ENCODE measurements at regions not wholly inside any gene's neighbourhood (a gene's known extent, or its start where the extent isn't known, plus 50 kb on each side); places are given as distances from the start of the nearest gene placed in this dataset.
"Not testable (repeated sequence)": the region's sequence is repeated elsewhere in the genome, so short reads cannot be mapped to it uniquely, and the experiment has no call there.

DNA sequence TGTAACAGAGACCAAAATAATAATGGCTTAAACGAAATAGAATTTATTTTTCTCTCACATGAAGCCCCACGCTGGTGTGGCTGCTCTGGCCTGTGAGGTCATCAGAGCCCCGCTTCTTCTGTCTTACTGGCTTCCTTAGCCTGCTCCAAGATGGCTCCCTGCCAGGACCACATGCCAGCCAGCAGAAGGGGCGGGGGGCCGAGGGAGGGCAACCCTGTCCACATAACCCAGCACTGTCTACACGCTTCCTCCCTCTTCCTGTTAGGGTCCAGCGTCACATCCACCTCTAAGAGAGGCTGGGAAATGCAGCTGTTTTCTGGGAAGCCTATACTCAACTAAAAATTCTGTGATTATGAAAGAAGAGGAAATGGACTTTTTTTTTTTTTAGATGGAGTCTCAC, 107.9 kb upstream of the DLG1 start:
- H3K4me3 ChIP-seq (ENCODE audit: insufficient read depth, low read depth, low read length), result no peak overlapping the region
- peak; percentile 23 for DNase-seq
- no peaks in the 10 kb centered on the region for H3K36me3 ChIP-seq (replicated peaks; ENCODE audit: control insufficient read depth, insufficient read depth, low read length)
- no peaks in the 10 kb centered on the region for H3K27me3 ChIP-seq (ENCODE audit: control insufficient read depth, insufficient read depth, low read length)

DNA sequence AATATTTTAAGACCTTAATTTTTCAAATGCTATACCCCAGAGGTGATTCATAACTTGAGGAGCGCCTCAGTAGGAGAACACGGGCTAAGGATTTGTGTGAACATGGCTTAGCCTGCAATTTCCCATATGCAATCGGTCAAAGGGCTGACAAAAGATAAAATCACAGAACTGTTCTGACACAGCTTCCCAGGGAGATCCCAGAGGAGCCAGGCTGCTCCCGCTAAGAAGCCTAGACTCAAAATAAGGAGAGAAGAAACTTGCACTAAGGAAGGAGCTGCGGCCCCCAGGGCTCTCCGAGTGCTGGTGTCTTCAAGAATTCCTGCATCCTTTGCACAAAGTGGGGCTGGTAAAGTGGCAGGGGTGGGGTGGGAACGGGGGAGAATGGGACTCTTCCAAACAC, 106.3 kb upstream of the DLG1 start:
- peak; percentile 18 for DNase-seq
- H3K27me3 ChIP-seq (ENCODE audit: control insufficient read depth, insufficient read depth, low read length), result no peaks in the 10 kb centered on the region
- no peaks in the 10 kb centered on the region for H3K36me3 ChIP-seq (replicated peaks; ENCODE audit: control insufficient read depth, insufficient read depth, low read length)
- H3K4me3 ChIP-seq (ENCODE audit: insufficient read depth, low read depth, low read length), result no peak overlapping the region

DNA sequence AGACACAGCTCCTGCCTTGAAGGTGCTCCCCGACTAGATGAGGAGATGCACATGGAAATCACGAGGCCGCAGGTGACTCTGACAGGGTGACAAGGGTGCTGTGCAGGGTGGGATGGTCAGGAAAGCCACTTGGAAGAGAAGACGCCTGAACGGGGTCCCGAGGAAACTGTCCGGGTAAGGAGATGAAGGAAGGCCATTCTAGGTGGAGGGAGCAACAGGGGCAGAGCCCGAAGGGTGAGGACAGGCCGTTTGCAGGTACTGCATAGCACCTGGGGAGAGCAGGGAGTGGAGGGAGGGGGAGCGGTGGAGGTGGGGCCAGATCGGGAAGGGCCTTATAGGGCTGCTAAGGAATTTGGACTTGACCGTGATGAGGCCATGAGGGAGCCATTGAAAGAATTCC, 105.6 kb upstream of the DLG1 start:
- DNase-seq, result peak; percentile 38
- no peaks in the 10 kb centered on the region for H3K36me3 ChIP-seq (replicated peaks; ENCODE audit: control insufficient read depth, insufficient read depth, low read length)
- H3K4me3 ChIP-seq (ENCODE audit: insufficient read depth, low read depth, low read length), result no peak overlapping the region
- no peaks in the 10 kb centered on the region for H3K27me3 ChIP-seq (ENCODE audit: control insufficient read depth, insufficient read depth, low read length)

DNA sequence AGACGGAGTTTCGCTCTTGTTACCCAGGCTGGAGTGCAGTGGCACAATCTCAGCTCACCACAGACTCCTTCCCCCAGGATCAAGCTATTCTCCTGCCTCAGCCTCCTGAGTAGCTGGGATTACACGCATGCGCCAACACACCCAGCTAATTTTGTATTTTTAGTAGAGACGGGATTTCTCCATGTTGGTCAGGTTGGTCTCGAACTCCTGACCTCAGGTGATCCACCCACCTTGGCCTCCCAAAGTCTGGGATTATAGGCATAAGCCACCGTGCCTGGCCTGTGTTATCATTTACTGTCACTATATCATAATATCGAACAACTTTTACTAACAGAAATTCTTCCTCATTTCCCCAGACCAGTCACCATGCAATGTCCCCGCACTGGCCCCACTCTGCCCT, 104.0 kb upstream of the DLG1 start:
- H3K27me3 ChIP-seq (ENCODE audit: control insufficient read depth, insufficient read depth, low read length); H3K36me3 ChIP-seq (replicated peaks; ENCODE audit: control insufficient read depth, insufficient read depth, low read length); H3K4me3 ChIP-seq (ENCODE audit: insufficient read depth, low read depth, low read length); DNase-seq: not testable (repeated sequence)

DNA sequence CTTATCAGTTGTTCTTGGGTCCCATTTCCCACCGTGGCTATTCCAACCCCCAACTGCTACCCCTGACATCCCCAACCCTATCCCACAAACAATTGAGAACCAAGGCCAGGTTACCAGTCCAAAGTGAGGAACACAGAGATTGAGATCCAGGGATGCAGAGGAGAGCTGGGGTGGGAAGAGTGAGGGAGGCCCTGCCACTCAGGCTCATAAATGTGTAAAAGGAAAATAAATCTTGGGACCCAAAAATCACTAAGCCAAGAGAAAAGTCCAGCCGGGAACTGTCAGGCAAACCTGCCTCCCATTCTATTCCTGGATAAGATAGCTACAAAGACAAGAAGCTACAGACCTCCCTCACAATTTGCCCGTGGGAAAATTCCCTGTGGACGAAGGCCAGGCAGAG, 101.1 kb upstream of the DLG1 start:
- peak; percentile 4 for DNase-seq
- Histone ChIP-seq H3K4me3 (ENCODE audit: insufficient read depth, low read depth, low read length) (no peak overlapping the region), H3K36me3 (replicated peaks; ENCODE audit: control insufficient read depth, insufficient read depth, low read length) (no peaks in the 10 kb centered on the region; the same call in 1 of the 2 replicates), H3K27me3 (ENCODE audit: control insufficient read depth, insufficient read depth, low read length) (no peaks in the 10 kb centered on the region)

DNA sequence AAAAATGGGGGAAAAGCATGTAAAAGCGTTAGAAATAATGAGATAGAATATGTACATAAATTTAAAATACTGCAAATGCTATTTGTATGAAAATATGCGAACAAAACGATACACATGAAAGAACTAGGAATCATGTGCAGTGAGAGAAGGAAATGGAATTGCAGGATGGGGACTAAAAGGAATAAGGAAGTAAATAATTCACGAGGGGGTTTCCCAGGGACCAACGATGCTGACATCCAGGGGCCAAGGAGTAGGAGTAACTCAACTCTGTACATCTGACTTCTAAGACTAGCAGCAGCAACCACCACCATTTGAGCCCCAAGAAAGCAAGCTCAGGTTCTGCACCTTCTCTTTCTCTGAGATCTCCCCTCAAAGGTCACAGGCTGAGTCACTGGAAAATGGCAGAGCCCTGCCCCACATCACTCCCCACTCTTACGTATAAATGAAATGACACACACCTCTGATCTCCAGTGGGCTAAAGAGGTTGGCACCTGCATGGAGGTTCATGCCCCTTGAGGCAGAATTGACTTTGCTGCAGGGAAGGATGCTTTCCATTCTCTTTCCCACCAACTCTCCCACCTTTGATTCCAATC, 100.0 kb upstream of the DLG1 start:
- peak; percentile 5 for DNase-seq
- Histone ChIP-seq H3K36me3 (replicated peaks; ENCODE audit: control insufficient read depth, insufficient read depth, low read length) (no peaks in the 10 kb centered on the region; the same call in 1 of the 2 replicates), H3K27me3 (ENCODE audit: control insufficient read depth, insufficient read depth, low read length) (no peaks in the 10 kb centered on the region), H3K4me3 (ENCODE audit: insufficient read depth, low read depth, low read length) (no peak overlapping the region)

DNA sequence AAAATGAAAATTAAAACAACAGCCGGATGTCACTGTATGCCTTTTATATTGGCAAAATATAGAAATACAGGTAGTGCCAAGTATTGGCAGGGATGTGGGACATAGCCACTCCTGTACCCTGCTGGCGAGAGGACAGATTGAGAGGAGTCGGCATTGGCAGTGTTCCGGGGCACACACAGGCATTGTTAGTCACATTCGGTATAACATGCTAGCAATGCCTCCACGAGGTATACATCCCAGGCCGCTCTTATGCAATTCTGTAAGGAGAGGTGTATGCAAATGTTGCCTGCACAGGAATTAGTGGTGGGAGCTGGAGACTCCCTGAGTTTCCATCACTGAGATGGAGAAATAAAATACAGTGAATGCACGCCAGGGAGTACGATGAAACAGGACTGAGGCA, 99.4 kb upstream of the DLG1 start:
- H3K27me3 ChIP-seq (ENCODE audit: control insufficient read depth, insufficient read depth, low read length), result no peaks in the 10 kb centered on the region
- H3K4me3 ChIP-seq (ENCODE audit: insufficient read depth, low read depth, low read length), result no peak overlapping the region
- DNase-seq, result peak; percentile 15
- H3K36me3 ChIP-seq (replicated peaks; ENCODE audit: control insufficient read depth, insufficient read depth, low read length), result no peaks in the 10 kb centered on the region; the same call in 1 of the 2 replicates

DNA sequence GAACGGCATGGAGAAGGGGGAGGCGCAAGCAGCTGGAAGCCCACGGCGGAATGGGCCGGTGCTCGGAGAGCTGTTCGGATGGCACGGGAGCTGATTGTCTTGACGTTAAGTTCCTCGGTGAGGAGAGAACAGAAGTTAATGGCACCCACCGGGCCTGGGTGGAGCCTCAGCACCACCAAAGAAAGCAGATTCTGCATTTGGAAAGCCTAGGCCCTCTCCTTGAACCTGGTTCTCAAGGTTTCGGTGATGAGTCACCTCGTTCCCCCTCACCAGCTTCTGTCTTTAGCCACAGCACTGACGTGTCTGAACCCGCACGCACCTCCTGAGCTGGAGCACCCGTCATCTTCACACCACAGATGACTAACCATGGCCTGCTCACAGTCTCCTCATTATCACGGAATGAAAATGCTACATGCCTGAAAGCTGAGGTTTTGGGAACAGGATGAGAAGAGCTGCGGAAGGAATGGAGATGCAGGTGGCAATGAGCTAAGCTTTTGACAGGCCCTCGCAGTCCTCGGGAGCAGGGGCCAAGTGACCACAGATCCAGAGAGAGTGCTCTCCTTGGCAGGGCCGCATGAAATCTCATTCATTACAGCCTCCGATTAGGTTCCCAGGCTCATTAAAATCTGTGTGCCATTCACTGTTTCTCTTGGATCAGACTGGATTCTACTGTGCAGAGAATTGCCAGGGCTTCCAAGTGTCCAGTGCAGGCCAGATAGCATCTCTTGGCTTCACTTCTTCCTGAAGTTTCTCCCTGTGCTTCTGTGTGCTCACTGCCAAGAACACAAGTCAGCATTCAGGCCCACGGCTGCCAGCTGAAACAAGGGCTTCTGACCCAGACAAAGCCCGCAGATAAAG, 96.3 kb upstream of the DLG1 start:
- no peaks in the 10 kb centered on the region for H3K27me3 ChIP-seq (ENCODE audit: control insufficient read depth, insufficient read depth, low read length)
- H3K36me3 ChIP-seq (replicated peaks; ENCODE audit: control insufficient read depth, insufficient read depth, low read length), result no peaks in the 10 kb centered on the region; the same call in 1 of the 2 replicates
- peak; percentile 8 for DNase-seq
- no peak overlapping the region for H3K4me3 ChIP-seq (ENCODE audit: insufficient read depth, low read depth, low read length)

DNA sequence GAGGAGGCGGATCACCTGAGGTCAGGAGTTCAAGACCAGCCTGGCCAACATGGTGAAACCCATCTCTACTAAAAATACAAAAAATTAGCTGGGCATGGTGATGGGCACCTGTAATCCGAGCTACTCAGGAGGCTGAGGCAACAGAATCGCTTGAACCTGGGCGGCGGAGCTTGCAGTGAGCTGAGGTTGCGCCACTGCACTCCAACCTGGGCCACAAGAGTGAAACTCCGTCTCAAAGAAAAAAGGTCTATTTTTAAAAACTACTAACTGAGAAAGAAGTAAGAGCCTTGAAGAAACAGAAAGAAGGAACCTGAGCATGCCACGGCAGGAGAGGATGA, 95.7 kb upstream of the DLG1 start:
- not testable (repeated sequence) for H3K4me3 ChIP-seq (ENCODE audit: insufficient read depth, low read depth, low read length); H3K27me3 ChIP-seq (ENCODE audit: control insufficient read depth, insufficient read depth, low read length); DNase-seq; H3K36me3 ChIP-seq (replicated peaks; ENCODE audit: control insufficient read depth, insufficient read depth, low read length)

DNA sequence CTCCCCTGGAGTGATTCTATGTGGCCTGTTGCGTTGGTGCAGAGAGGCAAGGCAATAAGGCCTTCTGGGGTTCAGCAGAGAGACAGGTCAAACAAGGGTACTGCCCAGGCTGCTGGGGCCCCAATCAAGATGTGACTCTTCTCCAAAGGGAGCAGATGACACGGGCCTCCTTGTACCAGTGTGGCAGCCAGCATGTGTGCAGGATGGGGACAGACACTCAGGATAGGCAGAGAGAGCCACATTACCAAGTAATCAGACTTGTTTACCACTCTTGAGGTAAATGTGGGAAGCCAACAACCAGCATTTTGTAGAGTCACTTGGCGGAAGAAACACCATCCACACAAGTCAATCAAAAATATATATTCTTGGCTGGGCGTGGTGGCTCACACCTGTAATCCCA, 95.3 kb upstream of the DLG1 start:
- no peak for DNase-seq
- no peaks in the 10 kb centered on the region for H3K27me3 ChIP-seq (ENCODE audit: control insufficient read depth, insufficient read depth, low read length)
- no peak overlapping the region for H3K4me3 ChIP-seq (ENCODE audit: insufficient read depth, low read depth, low read length)

DNA sequence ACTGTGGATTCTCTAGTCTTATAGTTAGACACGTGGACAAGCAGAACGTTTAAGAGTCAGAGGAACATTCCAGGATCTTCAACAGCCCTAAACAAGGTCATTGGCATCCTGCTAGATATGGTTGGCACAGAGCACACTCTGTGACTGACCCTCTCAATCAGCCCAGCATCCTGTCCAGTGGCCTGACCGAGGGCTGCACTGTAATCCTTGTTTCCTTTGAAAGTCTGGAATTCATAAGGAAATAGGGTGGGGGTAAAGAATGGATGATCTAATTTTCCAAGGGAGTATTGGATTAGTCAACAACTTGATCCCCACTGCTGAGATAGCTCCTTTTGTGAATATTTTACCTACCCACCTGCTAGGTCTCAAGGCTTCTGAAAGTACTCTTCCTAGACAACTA, 94.5 kb upstream of the DLG1 start:
- peak; percentile 0 for DNase-seq
- Histone ChIP-seq H3K36me3 (replicated peaks; ENCODE audit: control insufficient read depth, insufficient read depth, low read length) (no peaks in the 10 kb centered on the region; the same call in 1 of the 2 replicates), H3K27me3 (ENCODE audit: control insufficient read depth, insufficient read depth, low read length) (no peaks in the 10 kb centered on the region), H3K4me3 (ENCODE audit: insufficient read depth, low read depth, low read length) (no peak overlapping the region)

More for the DNA sequence above, 95.3 kb upstream of the DLG1 start:
- no peaks in the 10 kb centered on the region; the same call in 1 of the 2 replicates for H3K36me3 ChIP-seq (replicated peaks; ENCODE audit: control insufficient read depth, insufficient read depth, low read length)

DNA sequence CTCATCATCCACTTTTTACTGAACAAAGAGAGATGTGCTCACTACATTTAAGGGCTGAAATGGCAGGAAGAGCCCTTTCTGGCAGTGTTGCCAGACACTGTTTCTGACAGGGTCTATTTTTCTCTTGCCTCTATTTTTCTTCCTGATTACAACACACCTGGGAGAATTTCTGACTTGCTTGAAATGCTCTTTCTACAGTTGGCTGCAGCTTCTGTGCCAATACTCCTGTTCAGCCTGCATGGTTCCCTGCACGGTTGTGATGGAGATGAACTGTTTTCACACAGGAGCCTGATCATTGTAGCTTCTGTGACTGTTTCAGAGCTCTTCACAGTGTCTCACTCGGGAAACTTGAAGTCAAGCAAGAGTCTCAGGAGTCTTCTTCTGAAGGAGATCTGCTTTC, 83.0 kb upstream of the DLG1 start:
- Histone ChIP-seq H3K4me3 (ENCODE audit: insufficient read depth, low read depth, low read length) (no peak overlapping the region), H3K27me3 (ENCODE audit: control insufficient read depth, insufficient read depth, low read length) (no peaks in the 10 kb centered on the region), H3K36me3 (replicated peaks; ENCODE audit: control insufficient read depth, insufficient read depth, low read length) (no peaks in the 10 kb centered on the region)
- peak; percentile 1 for DNase-seq

DNA sequence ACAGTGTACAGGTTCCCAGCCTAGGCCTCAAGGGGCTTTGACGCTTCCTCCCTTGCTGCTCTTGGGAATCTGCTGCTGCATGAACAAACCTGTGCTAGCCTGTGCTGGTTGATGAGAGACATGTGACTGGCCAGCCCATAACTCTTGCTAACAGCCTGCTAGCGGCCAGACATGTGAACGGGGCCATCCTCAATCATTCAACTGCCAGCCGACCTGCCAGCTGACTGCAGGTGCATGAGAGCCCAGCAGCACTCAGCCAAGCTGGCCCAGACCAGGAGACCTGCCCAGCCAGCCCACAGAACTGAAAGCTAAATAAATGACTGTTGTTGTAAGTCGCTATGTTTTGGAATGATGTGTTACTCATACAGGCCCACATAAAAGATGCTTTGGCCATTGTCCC, 82.4 kb upstream of the DLG1 start:
- DNase-seq, result peak; percentile 3
- H3K27me3 ChIP-seq (ENCODE audit: control insufficient read depth, insufficient read depth, low read length), result no peaks in the 10 kb centered on the region

DNA sequence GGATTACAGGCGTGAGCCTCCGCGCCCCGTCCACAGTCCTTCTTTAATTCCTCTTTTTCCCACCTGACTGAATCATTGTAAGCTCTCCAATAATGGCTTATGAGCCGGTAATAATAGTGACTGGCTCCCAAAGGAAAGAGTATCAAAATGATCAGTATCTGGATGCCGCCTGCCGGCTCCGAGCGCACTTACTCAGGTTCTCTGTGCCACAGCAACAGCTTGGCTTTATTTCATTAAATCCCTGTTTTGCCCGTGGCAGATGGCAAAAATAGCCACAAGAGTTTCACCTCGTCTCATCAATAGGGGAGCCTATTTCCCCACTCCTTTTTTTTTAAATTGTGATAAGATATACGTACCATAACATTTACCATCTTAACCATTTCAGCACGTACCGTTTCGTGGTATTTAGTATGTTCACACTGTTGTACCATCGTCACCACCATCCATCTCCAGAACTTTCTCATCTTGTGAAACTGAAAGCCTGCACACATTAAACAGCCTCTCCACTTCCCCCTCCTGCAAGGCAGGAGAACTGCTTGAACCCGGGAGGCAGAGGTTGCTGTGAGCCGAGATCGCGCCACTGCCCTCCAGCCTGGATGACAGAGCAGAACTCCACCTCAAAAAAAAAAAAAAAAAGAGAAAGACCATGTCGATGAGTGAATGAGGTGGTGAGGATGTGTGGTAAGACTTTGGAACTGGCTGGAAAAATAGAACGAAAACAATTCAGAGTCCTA, 80.7 kb upstream of the DLG1 start:
- no peaks in the 10 kb centered on the region for H3K27me3 ChIP-seq (ENCODE audit: control insufficient read depth, insufficient read depth, low read length)
- H3K36me3 ChIP-seq (replicated peaks; ENCODE audit: control insufficient read depth, insufficient read depth, low read length), result no peaks in the 10 kb centered on the region
- H3K4me3 ChIP-seq (ENCODE audit: insufficient read depth, low read depth, low read length), result no peak overlapping the region
- peak; percentile 9 for DNase-seq

More for the DNA sequence above, 82.4 kb upstream of the DLG1 start:
- Histone ChIP-seq H3K36me3 (replicated peaks; ENCODE audit: control insufficient read depth, insufficient read depth, low read length) (no peaks in the 10 kb centered on the region), H3K4me3 (ENCODE audit: insufficient read depth, low read depth, low read length) (no peak overlapping the region)

All from H7 (cell line).